ENCODE measurements at regions not wholly inside any gene's neighbourhood (a gene's known extent, or its start where the extent isn't known, plus 50 kb on each side); places are given as distances from the start of the nearest gene placed in this dataset.
"Not testable (repeated sequence)": the region's sequence is repeated elsewhere in the genome, so short reads cannot be mapped to it uniquely, and the experiment has no call there.

DNA sequence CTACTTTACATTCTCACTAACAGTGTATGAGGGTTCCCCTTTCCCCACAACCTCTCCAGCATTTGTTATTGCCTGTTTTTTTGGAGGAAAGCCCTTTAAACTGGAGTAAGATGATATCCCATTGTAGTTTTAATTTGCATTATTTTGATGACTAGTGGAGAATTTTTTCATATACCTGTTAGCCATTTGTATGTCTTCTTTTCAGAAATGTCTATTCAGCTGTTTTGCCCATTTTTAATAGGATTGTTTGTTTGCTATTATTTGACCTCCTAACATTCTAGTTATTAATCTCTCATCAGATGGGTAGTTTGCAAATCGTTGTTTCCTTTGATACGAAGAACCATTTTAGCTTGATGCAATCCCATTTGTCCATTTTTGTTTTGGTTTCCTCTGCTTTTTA, 165.0 kb downstream of the GLUL start:
- no peak for DNase-seq

DNA sequence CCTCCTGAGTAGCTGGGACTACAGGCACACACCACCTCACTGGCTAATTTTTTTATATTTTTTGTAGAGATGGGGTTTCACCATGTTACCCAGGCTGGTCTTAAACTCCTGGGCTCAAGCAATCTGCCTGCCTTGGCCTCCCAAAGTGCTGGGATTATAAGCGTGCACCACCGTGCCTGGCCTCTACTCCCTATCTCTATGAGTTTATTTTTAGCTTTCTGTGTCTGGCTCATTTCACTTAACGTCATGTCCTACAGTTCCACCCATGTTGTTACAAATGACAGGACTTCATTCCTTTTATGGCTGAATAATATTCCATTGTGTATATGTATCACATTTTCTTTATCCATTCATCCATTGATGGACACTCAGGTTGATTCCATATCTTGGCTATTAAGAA, 164.2 kb upstream of the ZNF648 start:
- DNase-seq: not testable (repeated sequence)

DNA sequence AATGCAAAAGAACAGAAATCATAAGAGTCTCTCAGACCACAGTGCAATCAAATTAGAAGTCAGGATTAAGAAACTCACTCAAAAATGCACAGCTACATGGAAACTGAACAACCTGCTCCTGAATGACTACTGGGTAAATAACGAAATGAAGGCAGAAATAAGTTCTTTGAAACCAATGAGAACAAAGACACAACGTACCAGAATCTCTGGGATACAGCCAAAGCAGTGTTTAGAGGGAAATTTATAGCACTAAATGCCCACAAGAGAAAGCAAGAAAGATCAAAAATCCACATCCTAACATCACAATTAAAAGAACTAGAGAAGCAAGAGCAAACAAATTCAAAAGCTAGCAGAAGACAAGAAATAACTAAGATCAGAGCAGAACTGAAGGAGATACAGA, 160.5 kb upstream of the ZNF648 start:
- DNase-seq: not testable (repeated sequence)

DNA sequence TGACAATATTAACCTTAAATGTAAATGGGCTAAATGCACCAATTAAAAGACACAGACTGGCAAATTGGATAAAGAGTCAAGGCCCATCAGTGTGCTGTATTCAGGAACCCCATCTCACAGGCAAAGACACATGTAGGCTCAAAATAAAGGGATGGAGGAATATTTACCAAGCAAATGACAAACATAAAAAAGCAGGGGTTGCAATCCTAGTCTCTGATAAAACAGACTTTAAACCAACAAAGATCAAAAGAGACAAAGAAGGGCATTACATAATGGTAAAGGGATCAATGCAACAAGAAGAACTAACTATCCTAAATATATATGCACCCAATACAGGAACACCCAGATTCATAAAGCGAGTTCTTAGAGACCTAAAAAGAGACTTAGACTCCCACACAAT, 159.9 kb upstream of the ZNF648 start:
- not testable (repeated sequence) for DNase-seq

DNA sequence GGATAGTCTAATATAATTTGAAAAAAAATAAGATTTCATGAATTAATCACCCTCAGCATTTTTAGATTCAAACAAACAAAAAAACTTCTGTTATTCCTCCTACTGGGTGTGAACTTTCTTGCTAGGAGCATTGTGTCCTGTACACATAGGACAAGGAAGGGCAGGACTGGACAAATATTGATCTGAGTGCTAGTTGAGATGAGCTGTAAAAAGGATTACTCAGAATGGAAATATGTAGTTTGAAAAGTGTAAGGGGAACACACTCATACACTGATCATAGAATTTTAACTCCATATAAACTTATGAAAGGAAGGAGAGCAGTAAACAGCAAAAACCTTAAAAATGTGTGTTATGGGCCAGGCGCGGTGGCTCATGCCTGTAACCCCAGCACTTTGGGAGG, 156.5 kb upstream of the ZNF648 start:
- no peak for DNase-seq

DNA sequence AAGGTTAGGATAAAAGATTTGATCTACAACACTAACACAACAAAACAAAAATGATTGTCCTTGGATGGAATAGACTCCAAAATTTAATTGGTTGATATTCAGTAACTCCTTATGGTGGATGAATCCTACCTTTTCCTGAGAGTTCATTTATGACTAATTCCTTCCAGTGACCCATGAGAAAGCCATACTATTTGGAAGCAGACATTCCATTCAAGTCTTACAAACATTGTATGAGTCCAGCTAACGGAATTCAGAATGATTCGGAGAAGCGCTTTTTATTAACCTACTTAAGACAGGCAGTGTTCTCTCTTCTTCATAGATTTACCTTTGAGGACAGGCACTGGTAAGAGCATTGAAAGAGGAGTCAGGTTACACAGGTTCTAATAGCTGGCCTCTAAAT, 155.6 kb upstream of the ZNF648 start:
- DNase-seq: no peak

DNA sequence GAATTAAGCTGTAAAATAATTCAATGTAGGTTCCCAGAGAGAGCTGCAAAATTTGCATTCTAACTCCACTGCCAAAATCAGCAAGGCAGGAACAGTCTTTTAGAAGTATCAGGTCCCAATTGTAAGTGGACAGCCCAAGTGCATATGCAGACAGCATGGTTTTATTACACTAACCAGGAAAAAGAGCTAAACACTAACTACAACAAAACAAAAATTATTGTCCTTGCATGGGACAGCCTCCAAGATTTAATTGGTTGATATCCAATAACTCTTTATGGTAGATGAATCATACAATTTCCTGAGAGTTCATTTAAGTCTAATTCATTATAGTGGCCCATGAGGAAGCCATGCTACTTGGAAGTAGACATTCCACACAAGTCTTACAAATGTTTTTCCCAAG, 154.3 kb upstream of the ZNF648 start:
- no peak for DNase-seq

DNA sequence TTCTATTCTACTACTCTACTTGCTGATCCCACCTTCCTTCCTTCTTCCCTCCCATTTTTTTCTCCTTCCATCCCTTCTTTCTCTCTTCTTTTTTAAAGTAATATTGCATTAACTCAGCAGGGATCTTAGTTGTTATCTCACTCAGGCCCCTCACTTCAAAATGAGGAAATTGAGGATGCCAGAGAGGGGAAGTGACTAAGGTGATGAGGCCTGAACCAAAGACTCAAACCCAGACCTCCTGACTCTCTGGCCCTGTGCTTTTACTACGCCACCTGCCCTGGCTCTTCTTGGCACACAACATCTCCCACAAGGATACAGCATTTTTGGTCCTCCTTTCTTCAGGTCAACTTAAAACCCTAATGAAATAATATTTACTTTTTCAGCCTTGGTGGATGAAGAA, 151.7 kb upstream of the ZNF648 start:
- no peak for DNase-seq

DNA sequence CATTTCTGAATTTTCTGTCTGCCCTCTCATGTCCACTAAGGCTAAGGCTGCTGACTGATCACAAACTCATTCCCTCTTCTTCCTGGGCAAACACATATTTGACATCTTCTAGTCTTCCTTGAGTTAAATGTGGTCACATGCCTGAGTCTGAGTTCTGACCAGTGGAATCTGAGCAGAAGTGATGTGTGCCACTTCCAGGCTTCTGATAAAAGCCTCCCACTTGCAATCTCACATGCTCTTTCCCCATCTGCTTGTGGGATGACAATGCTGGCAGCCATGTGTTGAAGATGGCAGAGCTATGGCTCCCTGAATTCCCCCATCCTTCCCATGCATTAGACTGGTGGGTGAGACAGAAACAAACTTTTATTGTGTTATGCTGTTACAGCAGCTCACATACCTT, 149.9 kb upstream of the ZNF648 start:
- no peak for DNase-seq

DNA sequence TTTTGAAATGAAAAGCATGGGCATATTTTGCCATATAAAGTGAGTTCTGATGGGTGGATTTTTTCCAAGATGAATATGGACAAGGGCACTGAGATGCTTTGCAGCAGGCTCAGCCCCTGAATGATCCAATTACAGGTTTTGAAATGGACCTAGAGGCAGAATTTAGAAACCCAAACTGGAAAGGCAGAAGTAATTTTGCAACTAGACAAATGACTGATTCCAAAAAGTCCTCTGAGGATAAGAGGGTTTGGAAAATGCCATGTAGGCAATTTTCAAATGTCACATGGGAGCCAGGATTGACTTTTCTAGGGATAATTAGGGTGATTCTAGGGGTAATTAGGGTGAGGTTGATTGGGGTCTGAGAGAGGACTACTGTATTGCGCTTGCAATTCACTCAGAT, 148.9 kb upstream of the ZNF648 start:
- DNase-seq: no peak

DNA sequence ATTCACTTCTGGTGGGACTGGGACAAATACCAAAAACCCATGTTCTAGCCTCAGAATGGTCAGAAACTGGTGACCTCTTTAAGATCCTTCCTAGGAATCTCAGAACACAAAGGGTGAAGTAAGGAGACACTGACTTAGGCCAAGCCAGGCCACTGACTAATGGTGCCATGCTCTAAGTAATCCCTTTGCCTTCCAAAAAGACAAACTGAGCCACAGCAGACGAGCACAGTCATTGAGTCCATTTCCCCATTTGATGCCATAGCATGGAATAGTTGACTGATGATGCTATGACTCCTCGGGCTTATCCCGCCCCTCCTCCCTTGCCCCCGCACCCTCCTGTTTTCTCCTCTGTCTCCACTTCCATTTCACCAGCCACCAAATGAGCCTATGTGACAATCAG, 145.8 kb upstream of the ZNF648 start:
- no peak for DNase-seq

DNA sequence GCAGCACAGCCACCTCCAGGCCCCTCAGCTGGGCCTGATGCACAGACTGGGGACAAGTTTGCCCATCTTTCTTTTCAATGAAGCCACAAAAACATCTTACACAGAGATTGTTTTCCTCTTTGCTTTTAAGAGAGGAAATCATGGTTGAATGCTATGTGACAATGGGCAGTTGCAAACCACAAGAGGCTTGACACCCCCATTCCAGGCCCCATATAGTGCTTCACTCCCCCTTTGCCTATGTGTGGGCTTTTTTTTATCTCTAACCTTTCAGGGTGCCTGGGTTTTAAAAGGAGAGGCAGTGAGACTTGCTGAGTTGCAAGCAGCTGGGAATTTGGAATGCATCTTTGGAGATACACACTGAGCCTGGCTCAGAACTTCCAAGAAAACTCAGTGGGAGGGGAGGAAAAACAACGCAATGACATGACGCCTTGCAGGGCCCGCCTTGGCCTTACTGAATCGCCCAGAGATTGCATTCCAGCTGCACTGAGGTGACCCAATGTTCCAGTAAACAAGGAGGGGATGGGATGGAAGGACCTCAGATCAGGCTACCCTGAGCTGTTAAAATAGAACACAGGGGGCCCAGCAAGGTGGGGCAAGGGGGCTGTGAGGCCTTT, 145.2 kb upstream of the ZNF648 start:
- DNase-seq: no peak

DNA sequence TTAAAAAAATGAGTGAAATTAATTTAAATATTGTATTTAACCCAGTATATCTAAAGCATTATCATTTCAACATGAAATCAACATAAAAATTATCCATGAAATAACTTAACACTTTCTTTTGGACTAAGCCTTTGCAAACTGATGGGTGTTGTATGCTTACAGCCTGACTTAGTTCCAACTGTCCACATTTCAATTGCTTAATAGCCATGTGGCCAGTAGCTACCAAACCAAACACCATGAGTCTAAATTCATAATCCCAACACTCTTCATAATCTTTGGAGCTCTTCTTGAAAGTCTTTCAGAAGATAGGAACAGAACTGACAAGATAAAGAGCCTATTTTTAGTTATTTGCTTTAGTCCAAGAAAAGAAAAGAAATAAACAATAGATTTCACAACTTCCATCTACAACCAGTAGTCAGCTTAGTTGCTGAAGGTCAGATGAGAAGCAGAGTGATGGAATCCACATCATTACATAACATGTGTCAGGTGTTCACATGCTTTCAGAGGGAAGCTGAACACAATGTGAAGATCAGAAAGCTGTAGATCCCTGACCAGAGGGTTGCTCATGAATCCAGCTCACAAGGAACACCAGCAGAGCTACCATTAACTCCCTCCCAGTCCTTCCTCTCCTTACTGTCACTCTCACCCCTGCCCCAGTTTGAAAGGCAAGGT, 144.0 kb upstream of the ZNF648 start:
- no peak for DNase-seq

DNA sequence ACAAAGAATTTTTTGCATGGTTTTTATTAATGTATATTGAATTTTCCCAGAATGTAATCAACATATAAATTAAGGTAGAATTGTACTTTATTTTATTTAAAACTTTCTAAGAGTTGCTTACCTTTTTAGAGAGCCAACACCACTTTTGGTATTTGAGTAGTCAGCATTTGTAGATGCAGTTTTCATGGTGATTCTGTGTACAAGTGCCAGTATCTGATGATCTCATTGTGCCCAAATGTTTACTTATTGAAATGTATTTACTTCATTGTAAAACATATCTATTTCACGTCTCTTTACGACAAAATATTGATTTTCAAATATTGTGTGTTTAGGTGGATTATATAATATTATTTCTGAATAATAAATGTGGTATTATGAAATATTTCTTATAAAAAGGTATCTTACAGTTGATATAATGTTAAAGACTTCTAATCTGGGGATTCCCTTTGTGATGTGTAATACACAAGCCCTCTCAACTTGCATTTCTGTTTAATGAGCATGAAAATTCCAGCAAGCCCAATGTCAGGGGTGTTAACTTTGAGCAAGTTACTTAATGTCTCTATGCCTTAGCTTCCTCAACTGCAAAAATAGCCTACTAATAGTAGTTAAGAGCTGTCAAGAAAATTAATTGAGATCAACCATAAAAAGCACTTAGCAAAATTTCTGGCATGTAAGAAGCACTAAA, 141.8 kb upstream of the ZNF648 start:
- no peak for DNase-seq

DNA sequence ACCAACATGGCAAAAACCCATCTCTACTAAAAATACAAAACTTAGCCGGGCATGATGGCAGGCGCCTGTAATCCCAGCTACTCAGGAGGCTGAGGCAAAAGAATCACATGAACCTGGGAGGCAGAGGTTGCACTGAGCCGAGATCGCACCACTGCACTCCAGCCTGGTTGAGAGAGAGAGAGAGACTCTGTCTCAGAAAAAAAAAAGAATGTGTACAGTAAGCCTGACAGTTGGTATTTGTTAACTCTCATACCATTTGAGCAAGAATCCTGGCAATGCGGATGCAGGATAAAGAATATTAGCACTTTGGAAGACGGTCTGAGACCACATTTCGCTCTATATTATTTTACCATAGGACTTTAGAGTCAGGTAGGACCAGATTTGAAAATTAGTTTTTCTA, 140.0 kb upstream of the ZNF648 start:
- not testable (repeated sequence) for DNase-seq

DNA sequence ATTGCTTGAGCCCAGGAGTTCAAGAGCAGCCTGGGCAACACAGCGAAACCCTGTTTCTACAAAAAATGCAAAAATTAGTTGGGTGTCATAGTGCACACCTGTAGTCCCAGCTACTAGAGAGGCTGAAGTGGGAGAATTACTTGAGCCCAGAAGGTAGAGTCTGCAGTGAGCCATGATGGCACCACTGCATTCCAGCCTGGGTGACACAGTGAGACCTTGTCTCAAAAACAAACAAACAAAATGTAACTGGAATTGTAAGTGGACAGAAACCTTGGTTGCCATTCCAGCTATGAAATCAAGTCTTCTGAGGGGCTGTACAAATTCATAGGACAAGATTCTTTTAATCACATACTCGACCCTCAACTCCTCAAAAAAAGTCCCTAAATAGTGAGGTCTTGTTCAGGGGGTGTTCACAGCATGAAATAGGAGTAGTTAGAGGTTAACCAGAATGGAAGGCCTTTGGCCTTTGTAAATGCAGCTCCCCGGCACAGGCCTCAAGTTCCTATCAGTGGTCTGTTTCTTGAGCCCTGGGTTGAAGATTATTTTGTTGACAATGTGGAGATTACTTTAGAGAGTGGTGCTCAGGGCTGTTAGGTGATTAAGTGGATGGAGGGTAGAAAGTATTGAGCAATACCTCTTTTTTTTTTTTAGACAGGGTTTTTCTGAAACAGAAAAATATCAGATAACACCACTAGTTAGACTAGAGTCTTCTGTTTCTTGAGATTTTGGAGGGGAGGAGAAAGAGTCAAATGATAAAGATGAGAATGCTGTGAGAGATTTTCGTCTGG, 138.7 kb upstream of the ZNF648 start:
- DNase-seq: no peak

DNA sequence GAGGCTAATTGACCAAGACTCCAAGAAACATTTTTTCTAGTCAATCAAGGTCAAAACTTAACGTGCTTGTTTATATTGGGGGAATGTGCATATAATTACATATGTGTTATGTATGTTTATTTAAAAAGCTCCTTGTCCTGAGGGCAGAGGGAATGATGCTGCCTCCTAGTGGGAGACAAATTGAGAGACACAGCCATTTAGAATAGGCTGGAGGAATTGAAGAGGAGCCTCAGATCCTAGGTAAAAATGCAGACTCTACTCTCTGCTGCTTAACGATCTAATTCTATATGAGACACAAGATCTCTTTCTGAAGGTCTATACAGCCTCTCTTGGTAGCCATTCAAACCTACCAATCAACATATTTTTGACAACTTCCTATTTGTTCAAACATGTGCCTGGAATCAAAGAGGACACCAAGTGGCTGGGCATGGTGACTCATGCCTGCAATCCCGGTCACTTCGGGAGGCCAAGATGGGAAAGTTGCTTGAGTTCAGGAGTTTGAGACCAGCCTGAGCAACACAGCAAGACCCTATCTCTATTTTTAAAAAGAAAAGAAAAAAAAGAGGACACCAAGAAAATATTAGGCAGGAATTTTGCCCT, 136.6 kb upstream of the ZNF648 start:
- no peak for DNase-seq

DNA sequence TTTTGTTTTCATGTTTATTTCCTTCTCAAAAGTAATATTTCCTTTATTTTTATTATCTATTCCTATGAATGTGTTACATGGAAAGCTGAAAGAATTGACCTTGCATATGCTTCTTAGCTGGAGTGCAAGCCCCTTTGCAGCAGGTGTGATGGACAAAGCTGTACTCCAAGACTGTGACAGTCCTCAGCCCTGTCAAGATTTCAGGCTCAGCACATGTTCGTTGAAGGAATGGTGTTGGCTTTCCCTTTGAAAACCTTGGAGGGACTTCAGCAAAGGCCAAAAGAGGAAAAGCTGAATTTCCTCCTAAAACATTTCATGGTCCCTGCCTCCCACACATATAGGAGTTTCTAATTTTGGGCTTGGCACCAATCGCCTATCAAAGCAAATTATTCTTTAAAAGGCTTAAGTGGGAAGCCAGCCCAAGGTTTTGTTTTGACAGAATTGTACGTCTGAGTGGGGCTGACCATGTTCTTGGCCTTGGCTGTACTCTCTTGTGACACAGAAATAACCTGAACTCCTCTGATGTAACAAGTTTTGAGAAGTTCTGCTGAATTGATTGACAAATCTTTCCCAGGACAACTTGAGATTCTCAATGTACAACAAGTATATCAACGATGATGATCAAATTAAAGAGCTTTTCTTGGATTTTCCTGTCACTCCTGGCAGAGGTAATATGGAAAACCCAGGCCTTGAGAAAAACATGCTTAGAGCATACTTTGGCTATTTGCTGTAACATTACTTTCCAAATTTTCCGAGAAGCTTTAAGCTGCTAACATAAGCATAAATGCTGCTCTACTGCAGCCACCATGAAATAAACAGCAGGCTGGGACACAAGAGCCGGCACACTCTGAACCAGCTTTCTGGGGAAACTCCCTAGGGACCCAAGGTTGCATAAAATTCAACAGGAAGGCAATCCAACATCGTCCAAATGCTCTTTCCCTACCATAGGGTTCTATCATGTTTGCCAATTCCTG, 135.7 kb upstream of the ZNF648 start:
- DNase-seq: no peak

DNA sequence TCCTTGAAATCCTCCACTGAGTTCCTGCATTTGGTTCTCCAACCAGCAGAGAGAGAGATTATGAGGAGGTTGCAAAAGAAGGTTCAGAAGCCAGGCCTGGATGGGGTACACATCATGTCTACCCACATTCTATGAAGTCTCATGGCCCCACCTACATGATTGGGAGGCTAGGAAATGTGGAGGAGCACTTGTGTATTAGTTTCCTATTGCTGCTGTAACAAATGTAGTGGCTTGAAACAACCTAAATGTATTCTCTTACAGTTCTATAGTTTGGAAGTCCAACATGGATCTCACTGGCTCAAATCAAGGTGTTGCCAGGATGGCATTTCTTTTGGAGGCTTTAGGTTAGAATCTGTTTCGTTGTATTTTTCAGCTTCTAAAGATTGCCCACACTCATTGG, 134.2 kb upstream of the ZNF648 start:
- DNase-seq: no peak

DNA sequence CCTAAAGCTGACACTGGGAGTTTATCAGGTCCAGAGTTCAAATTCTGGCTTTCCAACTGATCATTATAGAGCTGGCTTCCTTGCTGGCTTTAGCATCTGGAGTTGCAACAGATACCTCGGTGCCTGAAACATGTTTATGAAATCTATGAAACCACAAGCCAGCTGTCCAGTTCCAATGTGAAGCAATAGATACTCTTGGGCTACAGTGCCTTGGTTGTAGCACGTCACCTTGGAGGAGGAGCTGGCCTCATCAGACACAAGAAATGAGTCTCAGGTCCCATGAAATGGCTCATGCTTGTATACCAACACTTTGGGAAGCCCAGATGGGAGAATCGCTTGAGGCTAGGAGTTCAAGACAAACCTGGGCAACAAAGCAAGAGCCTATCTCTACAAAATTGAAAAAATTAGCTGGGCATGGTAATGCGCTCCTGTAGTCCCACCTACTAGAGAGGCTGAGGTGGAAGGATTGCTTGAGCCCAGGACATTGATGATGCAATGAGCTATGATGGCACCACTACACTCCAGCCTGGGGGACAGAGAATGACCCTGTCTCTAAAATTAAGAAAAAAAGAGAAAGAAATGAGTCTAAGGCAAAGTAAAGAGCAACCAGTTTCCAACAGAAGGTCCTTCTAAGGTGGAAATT, 132.5 kb upstream of the ZNF648 start:
- no peak for DNase-seq

DNA sequence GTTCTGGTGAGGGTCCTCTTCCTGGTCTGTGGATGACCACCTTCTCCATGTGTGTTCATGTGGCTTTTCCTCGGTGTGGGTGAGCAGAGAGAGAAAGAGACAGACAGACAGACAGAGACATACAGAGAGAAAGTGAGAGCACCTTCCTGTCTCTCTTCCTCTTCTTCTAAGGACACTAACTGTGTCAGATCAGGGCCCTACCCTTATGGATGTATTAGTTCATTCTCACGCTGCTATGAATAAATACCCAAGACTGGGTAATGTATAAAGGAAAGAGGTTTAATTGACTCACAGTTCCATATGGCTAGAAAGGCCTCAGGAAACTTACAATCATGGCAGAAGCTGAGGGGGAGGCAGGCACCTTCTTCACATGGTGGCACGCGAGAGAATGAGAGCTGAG, 131.5 kb upstream of the ZNF648 start:
- DNase-seq: no peak

DNA sequence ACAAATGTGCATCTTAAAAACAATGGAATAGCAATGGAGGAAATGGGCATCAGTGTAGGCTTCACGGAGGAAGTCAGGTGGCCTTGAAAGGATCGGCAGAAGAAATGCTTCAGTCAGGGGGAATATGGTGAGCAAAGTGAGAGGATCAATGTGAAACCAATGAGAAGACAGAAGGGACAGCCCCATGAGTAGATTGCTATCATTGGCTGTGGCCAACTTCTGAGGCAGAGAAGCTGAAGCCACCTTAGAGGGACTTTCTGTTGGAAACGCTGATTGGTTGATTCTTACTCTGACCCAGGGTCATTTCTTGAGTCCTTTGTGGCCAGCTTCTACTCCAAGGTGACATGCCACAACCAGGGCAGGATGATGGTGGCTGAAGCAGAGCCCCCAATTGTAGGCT, 130.7 kb upstream of the ZNF648 start:
- no peak for DNase-seq
